ENCODE measurements at regions not wholly inside any gene's neighbourhood (a gene's known extent, or its start where the extent isn't known, plus 50 kb on each side); places are given as distances from the start of the nearest gene placed in this dataset.
"Not testable (repeated sequence)": the region's sequence is repeated elsewhere in the genome, so short reads cannot be mapped to it uniquely, and the experiment has no call there.

- Histone ChIP-seq H3K27me3 (no peaks in the 10 kb centered on the region), H3K27ac (no peak overlapping the region), H3K4me3 (no peak overlapping the region), H3K4me1 (no peaks in the 10 kb centered on the region), H3K9me3 (no peaks in the 10 kb centered on the region), H3K9ac (ENCODE audit: low read depth in 2 of 2, low read length in 2 of 2) (no peak overlapping the region), H3K36me3 (no peaks in the 10 kb centered on the region)
- DNase-seq, result no peak
- intact Hi-C loops (cut with DNase I), result no loop called here
- TF ChIP-seq CTCF (IDR thresholded peaks at IDR 0.05), result no peak
Measured at GRCh38 chr6:85357651-85358050, 92.2 kb upstream of the NT5E start.

- H3K4me3 ChIP-seq; intact Hi-C loops (cut with DNase I); H3K9me3 ChIP-seq; H3K4me1 ChIP-seq; H3K36me3 ChIP-seq; DNase-seq; H3K27ac ChIP-seq; H3K27me3 ChIP-seq; H3K9ac ChIP-seq (ENCODE audit: low read depth in 2 of 2, low read length in 2 of 2): not testable (repeated sequence)
Measured at GRCh38 chr6:85356743-85357142, 93.1 kb upstream of the NT5E start.

GRCh38 chr6:85355816-85356215 is 94.1 kb upstream of the NT5E start:
- Histone ChIP-seq H3K4me3 (no peak overlapping the region), H3K36me3 (no peaks in the 10 kb centered on the region), H3K4me1 (no peaks in the 10 kb centered on the region), H3K9me3 (no peaks in the 10 kb centered on the region), H3K27ac (no peak overlapping the region), H3K27me3 (no peaks in the 10 kb centered on the region), H3K9ac (ENCODE audit: low read depth in 2 of 2, low read length in 2 of 2) (no peak overlapping the region)
- no peak for TF ChIP-seq CTCF (IDR thresholded peaks at IDR 0.05)
- intact Hi-C loops (cut with DNase I), result loop anchor here (2.0 kb wide), 1 partner anchor 127 kb away; no protein-coding TSS in a partner anchor
- DNase-seq, result no peak

- no peaks in the 10 kb centered on the region for H3K4me1 ChIP-seq
- peak; percentile 91 for TF ChIP-seq CTCF (IDR thresholded peaks at IDR 0.05)
- H3K9ac ChIP-seq (ENCODE audit: low read depth in 2 of 2, low read length in 2 of 2), result no peak overlapping the region
- H3K36me3 ChIP-seq, result no peaks in the 10 kb centered on the region
- H3K27me3 ChIP-seq, result no peaks in the 10 kb centered on the region
- no peak overlapping the region for H3K4me3 ChIP-seq
- DNase-seq, result peak; percentile 84
- no peaks in the 10 kb centered on the region for H3K9me3 ChIP-seq
- intact Hi-C loops (cut with DNase I), result loop anchor here (2.0 kb wide), 1 partner anchor 128 kb away; no protein-coding TSS in a partner anchor
- H3K27ac ChIP-seq, result no peak overlapping the region
Measured at GRCh38 chr6:85354761-85355618, 94.9 kb upstream of the NT5E start.

- intact Hi-C loops (cut with DNase I), result no loop called here
- H3K27ac ChIP-seq, result no peak overlapping the region
- no peaks in the 10 kb centered on the region for H3K9me3 ChIP-seq
- no peak for DNase-seq
- H3K36me3 ChIP-seq, result no peaks in the 10 kb centered on the region
- no peak overlapping the region for H3K4me3 ChIP-seq
- H3K9ac ChIP-seq (ENCODE audit: low read depth in 2 of 2, low read length in 2 of 2), result no peak overlapping the region
- no peaks in the 10 kb centered on the region for H3K27me3 ChIP-seq
- no peak for TF ChIP-seq CTCF (IDR thresholded peaks at IDR 0.05)
- H3K4me1 ChIP-seq, result no peaks in the 10 kb centered on the region
Measured at GRCh38 chr6:85353012-85353411, 96.9 kb upstream of the NT5E start.

- H3K4me3 ChIP-seq, result no peak overlapping the region
- no peak overlapping the region for H3K9ac ChIP-seq (ENCODE audit: low read depth in 2 of 2, low read length in 2 of 2)
- H3K36me3 ChIP-seq, result no peaks in the 10 kb centered on the region
- H3K9me3 ChIP-seq, result no peaks in the 10 kb centered on the region
- no peaks in the 10 kb centered on the region for H3K27me3 ChIP-seq
- TF ChIP-seq CTCF (IDR thresholded peaks at IDR 0.05), result no peak
- no peaks in the 10 kb centered on the region for H3K4me1 ChIP-seq
- intact Hi-C loops (cut with DNase I), result no loop called here
- no peak overlapping the region for H3K27ac ChIP-seq
- no peak for DNase-seq
Measured at GRCh38 chr6:85348643-85349042, 101.2 kb upstream of the NT5E start.

Measured in colonic mucosa (tissue), 4 donors.